ENCODE measurements at regions not wholly inside any gene's neighbourhood (a gene's known extent, or its start where the extent isn't known, plus 50 kb on each side); places are given as distances from the start of the nearest gene placed in this dataset.
"Not testable (repeated sequence)": the region's sequence is repeated elsewhere in the genome, so short reads cannot be mapped to it uniquely, and the experiment has no call there.

GRCh38 chr1:182229921-182230491, 161.6 kb downstream of the GLUL start:
- DNase-seq (no peak), ATAC-seq (no peak)
- H3K9me3 ChIP-seq (ENCODE audit: control insufficient read depth, insufficient read depth, low read length), result no peaks in the 10 kb centered on the region
- Mint-ChIP-seq H3K27ac (no peak overlapping the region), H3K4me3 (no peak overlapping the region), H3K4me1 (no peaks in the 10 kb centered on the region), H3K9me3 (no peaks in the 10 kb centered on the region), H3K36me3 (no peaks in the 10 kb centered on the region), H3K27me3 (ENCODE audit: low read depth in 2 of 2) (peaks cover 3 to 10% of the 10 kb centered on the region in 2 donors)
- H3K27me3 ChIP-seq (ENCODE audit: control insufficient read depth, insufficient read depth, low read length), result no peaks in the 10 kb centered on the region
- no peak for TF ChIP-seq CTCF (IDR thresholded peaks at IDR 0.05)
- no peaks in the 10 kb centered on the region for H3K4me1 ChIP-seq (ENCODE audit: control insufficient read depth, insufficient read depth, low read length)
- WGBS (ENCODE audit: insufficient coverage), result 93% methylated on average over 4 of the region's 4 CpGs
- no peak overlapping the region for H3K4me3 ChIP-seq (ENCODE audit: low read length)
- intact Hi-C loops (cut with micrococcal nuclease), result no loop called here
- H3K27ac ChIP-seq (ENCODE audit: low read length), result no peak overlapping the region
- H3K36me3 ChIP-seq (ENCODE audit: control insufficient read depth, insufficient read depth, low read length), result no peaks in the 10 kb centered on the region

GRCh38 chr1:182229451-182229850, 162.1 kb downstream of the GLUL start:
- H3K4me1 ChIP-seq (ENCODE audit: control insufficient read depth, insufficient read depth, low read length), result no peaks in the 10 kb centered on the region

GRCh38 chr1:182227864-182228547, 163.6 kb downstream of the GLUL start:
- H3K9me3 Mint-ChIP-seq, result no peaks in the 10 kb centered on the region
- no peak for TF ChIP-seq CTCF (IDR thresholded peaks at IDR 0.05)
- H3K4me3 Mint-ChIP-seq, result no peak overlapping the region
- H3K36me3 ChIP-seq (ENCODE audit: control insufficient read depth, insufficient read depth, low read length), result no peaks in the 10 kb centered on the region
- no peak overlapping the region for H3K4me3 ChIP-seq (ENCODE audit: low read length)
- no peak for ATAC-seq
- H3K4me1 Mint-ChIP-seq, result no peaks in the 10 kb centered on the region
- no peaks in the 10 kb centered on the region for H3K27me3 ChIP-seq (ENCODE audit: control insufficient read depth, insufficient read depth, low read length)
- no peak for DNase-seq
- 69% methylated on average over 4 of the region's 4 CpGs for WGBS (ENCODE audit: insufficient coverage)
- no peak overlapping the region for H3K27ac Mint-ChIP-seq
- no peaks in the 10 kb centered on the region for H3K9me3 ChIP-seq (ENCODE audit: control insufficient read depth, insufficient read depth, low read length)
- peaks cover 9 to 10% of the 10 kb centered on the region in 2 donors for H3K27me3 Mint-ChIP-seq (ENCODE audit: low read depth in 2 of 2)
- no peaks in the 10 kb centered on the region for H3K36me3 Mint-ChIP-seq
- no peaks in the 10 kb centered on the region for H3K4me1 ChIP-seq (ENCODE audit: control insufficient read depth, insufficient read depth, low read length)
- intact Hi-C loops (cut with micrococcal nuclease), result no loop called here
- H3K27ac ChIP-seq (ENCODE audit: low read length), result no peak overlapping the region

More at GRCh38 chr1:182229451-182229850, 162.1 kb downstream of the GLUL start:
- intact Hi-C loops (cut with micrococcal nuclease), result no loop called here
- WGBS (ENCODE audit: insufficient coverage), result 100% methylated on average over 1 of the region's 4 CpGs
- DNase-seq (no peak), ATAC-seq (no peak)
- H3K27me3 Mint-ChIP-seq (ENCODE audit: low read depth in 2 of 2), result peaks cover 3 to 10% of the 10 kb centered on the region in 2 donors
- H3K36me3 ChIP-seq (ENCODE audit: control insufficient read depth, insufficient read depth, low read length), result no peaks in the 10 kb centered on the region
- H3K27me3 ChIP-seq (ENCODE audit: control insufficient read depth, insufficient read depth, low read length), result no peaks in the 10 kb centered on the region
- TF ChIP-seq CTCF (IDR thresholded peaks at IDR 0.05), result no peak
- H3K27ac Mint-ChIP-seq, result no peak overlapping the region
- H3K4me3 Mint-ChIP-seq, result no peak overlapping the region
- no peaks in the 10 kb centered on the region for H3K9me3 Mint-ChIP-seq
- no peak overlapping the region for H3K27ac ChIP-seq (ENCODE audit: low read length)
- no peaks in the 10 kb centered on the region for H3K4me1 Mint-ChIP-seq
- H3K4me3 ChIP-seq (ENCODE audit: low read length), result no peak overlapping the region
- no peaks in the 10 kb centered on the region for H3K36me3 Mint-ChIP-seq
- no peaks in the 10 kb centered on the region for H3K9me3 ChIP-seq (ENCODE audit: control insufficient read depth, insufficient read depth, low read length)

GRCh38 chr1:182226618-182227017, 165.0 kb downstream of the GLUL start:
- peaks cover 10 to 15% of the 10 kb centered on the region in 2 donors for H3K27me3 Mint-ChIP-seq (ENCODE audit: low read depth in 2 of 2)
- Histone ChIP-seq H3K4me3 (ENCODE audit: low read length) (no peak overlapping the region), H3K27me3 (ENCODE audit: control insufficient read depth, insufficient read depth, low read length) (no peaks in the 10 kb centered on the region), H3K36me3 (ENCODE audit: control insufficient read depth, insufficient read depth, low read length) (no peaks in the 10 kb centered on the region), H3K4me1 (ENCODE audit: control insufficient read depth, insufficient read depth, low read length) (no peaks in the 10 kb centered on the region), H3K27ac (ENCODE audit: low read length) (no peak overlapping the region), H3K9me3 (ENCODE audit: control insufficient read depth, insufficient read depth, low read length) (no peaks in the 10 kb centered on the region)
- H3K9me3 Mint-ChIP-seq, result peaks cover 5 to 7% of the 10 kb centered on the region in 2 donors
- H3K4me3 Mint-ChIP-seq, result no peak overlapping the region
- no peaks in the 10 kb centered on the region for H3K36me3 Mint-ChIP-seq
- WGBS (ENCODE audit: insufficient coverage), result 96% methylated on average over 2 of the region's 2 CpGs
- TF ChIP-seq CTCF (IDR thresholded peaks at IDR 0.05), result no peak
- H3K4me1 Mint-ChIP-seq, result no peaks in the 10 kb centered on the region
- H3K27ac Mint-ChIP-seq, result no peak overlapping the region
- DNase-seq, result no peak
- intact Hi-C loops (cut with micrococcal nuclease), result no loop called here
- ATAC-seq, result no peak

- H3K4me3 Mint-ChIP-seq; H3K9me3 Mint-ChIP-seq; H3K36me3 ChIP-seq (ENCODE audit: control insufficient read depth, insufficient read depth, low read length); intact Hi-C loops (cut with micrococcal nuclease); H3K27ac Mint-ChIP-seq; H3K4me1 Mint-ChIP-seq; ATAC-seq; H3K4me3 ChIP-seq (ENCODE audit: low read length); H3K9me3 ChIP-seq (ENCODE audit: control insufficient read depth, insufficient read depth, low read length); H3K27me3 ChIP-seq (ENCODE audit: control insufficient read depth, insufficient read depth, low read length); H3K4me1 ChIP-seq (ENCODE audit: control insufficient read depth, insufficient read depth, low read length); H3K36me3 Mint-ChIP-seq; DNase-seq; H3K27ac ChIP-seq (ENCODE audit: low read length): not testable (repeated sequence)
- H3K27me3 Mint-ChIP-seq (ENCODE audit: low read depth in 2 of 2), result peaks cover 10 to 20% of the 10 kb centered on the region in 2 donors
- 91% methylated on average over 2 of the region's 3 CpGs for WGBS (ENCODE audit: insufficient coverage)
Measured at GRCh38 chr1:182225755-182226154, 164.2 kb upstream of the ZNF648 start.
